Left hindlimb (tissue), 1 donor: ENCODE measurements at regions not wholly inside any gene's neighbourhood (a gene's known extent, or its start where the extent isn't known, plus 50 kb on each side); places are given as distances from the start of the nearest gene placed in this dataset.
A peak's percentile ranks its signal among the peaks of the same experiment; 100 is the strongest.

Experiments
- DNase-seq: peaks from one replicate; pipeline ENCODE4 v3.0.0-alpha.2; 2018

GRCh38 chr22:49583341-49583740 lies 244.3 kb downstream of the BRD1 start:
- peak; percentile 24 for DNase-seq

- no peak for DNase-seq
Measured at GRCh38 chr22:49582678-49583077, 245.0 kb downstream of the BRD1 start.

DNA sequence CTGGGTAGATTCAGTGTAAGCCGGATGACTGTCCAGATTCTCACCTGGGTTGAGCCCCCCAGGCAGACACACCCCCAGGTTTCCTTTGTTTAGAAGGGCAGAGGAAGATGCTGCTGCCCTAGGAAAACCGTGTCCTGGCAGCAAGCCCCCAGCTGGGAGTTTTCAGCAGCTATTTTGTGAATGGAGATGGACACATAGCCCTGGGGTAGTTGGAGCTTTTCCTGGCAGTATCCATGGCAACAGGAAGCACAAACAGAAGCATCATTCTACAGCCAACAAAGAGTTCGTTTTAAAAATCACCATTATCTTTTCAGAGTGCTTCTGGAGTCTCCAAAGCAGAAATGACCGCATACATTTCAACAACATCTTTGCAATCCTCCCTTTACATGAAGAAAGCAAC lies 245.5 kb downstream of the BRD1 start:
- peak; percentile 23 for DNase-seq

DNA sequence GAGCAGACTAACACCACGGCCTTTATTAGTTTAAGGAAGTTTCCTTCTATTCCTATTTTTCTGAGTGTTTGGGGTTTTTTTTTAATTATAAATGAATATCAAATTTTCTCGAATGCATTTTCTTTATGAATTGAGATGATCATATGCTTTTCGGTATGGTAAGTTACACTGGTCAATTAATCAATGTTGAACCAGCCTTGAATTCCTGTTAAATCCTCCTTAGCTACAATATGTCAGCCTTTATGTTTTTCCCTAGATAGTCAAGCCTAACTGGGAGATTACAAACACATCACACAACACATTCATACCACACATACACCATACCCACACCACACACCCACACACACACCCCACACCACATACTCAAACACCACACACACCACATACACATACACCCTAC lies 247.6 kb downstream of the BRD1 start:
- no peak for DNase-seq

- peak; percentile 17 for DNase-seq
Measured at GRCh38 chr22:49577168-49578060, 250.3 kb downstream of the BRD1 start.

DNA sequence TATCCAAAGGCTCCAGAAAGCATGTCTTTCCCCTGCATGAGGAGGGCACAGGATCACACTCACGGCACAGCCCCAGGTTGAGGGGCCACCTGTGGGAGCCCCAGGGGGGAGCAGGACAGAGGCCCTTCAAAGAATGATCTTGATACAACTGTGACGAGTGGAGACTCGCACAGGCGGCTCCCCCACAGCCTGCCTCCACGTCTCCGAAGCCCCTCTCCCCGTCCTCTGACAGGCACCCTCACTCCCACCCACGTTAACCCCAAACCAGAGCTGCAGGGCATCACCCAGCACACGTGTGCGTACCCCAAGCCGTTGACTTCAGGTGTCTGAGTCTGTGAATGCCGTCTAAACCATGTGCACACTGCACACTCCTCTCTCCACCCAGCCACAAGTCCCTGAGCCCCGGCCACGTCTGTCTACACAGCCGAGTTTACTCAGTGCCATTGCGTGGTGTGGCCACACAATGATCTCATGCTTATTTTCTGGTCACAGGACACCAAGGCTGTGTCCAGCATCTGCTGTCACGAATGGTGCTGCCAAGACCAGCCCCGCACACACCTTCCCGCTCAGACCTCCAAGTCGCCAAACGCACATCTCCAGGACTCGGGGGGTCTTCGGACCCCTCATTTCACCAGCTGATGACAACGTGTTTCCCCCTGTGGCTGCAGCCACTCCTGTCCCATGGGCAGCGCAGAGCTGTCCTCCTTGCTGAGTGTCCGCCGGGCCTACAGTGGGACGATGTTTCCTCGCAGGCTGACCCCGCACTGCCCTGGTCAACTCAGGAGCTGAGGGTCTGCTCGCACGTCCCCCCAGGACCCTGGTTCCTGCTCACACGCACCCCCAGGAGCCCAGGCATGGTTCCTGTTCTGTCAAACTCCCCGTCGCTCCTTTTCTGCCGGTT lies 251.2 kb downstream of the BRD1 start:
- DNase-seq = peak; percentile 23

DNA sequence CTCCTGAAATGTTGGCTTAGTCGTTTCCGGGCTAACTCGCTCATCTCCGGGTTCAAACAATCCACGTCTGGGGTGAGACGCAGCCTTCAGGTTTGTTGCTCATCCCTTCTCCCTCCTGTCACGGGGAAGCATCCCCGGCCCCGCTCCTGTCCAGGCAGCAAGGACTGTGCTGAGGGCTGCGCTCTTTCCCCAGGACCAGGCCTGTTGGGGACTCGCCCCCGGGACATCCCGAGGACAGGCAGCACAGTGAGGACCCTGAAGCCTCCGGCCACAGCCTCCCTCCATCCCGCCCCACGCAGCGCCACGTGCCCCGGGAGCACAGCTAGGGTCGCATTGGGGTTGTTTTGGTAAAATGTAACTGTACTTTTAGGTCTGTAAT lies 252.0 kb downstream of the BRD1 start:
- peak; percentile 5 for DNase-seq

DNA sequence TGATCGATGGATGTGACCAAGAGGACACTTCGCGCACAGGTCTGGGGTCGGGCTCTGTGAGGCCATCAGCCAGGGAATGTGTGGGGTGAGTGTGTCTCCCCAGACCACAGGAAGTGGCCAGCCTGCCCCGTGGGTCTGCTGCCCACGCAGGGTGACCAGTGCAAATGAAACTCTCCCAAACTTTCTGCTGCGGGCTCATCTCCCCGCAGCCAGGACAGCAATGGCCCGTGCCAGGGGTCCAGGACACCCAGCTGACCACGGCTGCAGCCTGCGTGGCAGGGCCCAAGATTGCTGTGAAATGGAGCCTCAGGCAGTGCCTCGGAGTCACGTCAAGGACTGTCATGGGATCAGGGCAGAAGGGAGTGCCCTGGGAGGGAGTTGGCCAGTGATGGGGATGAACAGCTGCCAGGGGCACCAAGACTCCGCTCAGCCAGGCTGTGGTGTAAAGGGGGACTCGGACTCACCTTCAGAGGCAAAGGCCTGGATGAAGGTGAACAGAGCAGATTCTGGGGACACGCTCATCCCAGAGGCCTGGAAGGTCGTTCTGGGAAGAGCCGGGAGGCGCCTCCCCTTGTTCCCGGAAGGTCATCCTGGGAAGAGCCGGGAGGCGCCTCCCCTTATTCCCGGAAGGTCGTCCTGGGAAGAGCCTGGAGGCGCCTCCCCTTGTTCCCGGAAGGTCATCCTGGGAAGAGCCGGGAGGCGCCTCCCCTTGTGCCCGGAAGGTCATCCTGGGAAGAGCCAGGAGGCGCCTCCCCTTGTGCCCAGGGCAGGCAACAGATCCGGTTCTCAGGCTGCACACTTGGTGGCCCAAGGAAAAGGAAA lies 252.6 kb downstream of the BRD1 start:
- DNase-seq = peak; percentile 18

DNA sequence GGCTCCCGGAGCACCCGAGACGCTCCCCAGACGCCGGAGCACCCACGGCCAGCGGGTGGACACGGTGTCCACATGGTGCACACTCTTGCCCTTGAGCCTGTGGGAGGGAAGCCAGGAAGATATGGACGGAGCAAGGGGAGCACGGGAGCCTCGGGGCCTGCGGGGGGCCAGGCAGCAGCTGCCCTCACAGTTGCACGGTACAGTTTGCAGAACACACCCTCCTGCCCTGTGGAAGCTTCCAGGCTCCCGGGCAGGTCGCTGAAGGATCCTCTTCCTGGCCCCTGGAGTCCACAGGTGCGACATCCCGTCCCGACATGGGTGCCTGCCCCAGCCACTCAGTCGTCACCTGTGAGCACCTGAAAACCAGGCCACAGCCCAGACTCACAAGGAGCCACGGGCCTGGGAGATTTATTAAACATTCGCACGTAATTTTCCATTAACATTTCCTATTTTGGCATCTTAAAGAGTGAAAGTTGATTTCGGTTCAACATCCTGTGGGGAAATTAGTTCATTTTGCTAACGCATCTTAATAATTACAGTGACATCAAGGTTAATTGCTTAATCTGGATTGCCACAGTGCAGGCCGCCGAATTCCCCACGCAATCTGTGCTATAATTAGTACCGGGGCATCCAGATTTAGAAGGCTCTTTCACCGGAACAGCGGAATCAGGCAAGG lies 253.3 kb downstream of the BRD1 start:
- peak; percentile 9 for DNase-seq

DNA sequence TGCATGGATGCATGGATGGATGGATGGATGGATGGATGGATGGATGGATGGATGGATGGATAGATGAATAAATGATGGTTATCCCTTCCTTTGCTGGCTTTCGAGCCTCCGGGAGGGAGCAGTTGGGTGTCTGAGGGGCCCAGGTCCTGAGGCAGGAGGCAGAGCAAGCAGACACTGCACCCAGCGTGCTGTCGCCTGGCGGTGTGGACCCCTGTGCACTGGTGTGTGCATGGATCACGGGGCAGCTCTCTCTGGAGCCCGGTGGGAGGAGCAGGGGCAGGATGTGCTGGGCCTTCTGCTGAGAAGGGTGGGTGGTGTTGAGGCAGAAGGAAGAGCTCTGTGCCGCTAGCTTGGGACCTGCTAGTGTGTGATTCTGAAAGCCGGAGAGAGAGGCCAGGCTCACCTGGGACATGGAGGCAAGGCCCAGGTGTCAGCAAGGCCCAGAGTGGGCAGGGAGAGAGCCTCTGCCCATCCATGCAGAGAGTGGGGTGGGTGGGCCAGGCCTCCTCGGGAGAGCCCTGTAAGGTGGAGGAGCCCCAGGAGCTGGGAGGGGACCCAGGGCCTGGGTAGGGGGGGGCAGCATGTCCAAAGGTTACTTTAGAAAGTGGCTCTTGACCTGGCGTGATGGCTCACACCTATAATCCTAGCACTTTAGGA lies 254.4 kb downstream of the BRD1 start:
- DNase-seq = peak; percentile 6

- DNase-seq = no peak
Measured at GRCh38 chr22:49571326-49571725, 256.3 kb downstream of the BRD1 start.

DNA sequence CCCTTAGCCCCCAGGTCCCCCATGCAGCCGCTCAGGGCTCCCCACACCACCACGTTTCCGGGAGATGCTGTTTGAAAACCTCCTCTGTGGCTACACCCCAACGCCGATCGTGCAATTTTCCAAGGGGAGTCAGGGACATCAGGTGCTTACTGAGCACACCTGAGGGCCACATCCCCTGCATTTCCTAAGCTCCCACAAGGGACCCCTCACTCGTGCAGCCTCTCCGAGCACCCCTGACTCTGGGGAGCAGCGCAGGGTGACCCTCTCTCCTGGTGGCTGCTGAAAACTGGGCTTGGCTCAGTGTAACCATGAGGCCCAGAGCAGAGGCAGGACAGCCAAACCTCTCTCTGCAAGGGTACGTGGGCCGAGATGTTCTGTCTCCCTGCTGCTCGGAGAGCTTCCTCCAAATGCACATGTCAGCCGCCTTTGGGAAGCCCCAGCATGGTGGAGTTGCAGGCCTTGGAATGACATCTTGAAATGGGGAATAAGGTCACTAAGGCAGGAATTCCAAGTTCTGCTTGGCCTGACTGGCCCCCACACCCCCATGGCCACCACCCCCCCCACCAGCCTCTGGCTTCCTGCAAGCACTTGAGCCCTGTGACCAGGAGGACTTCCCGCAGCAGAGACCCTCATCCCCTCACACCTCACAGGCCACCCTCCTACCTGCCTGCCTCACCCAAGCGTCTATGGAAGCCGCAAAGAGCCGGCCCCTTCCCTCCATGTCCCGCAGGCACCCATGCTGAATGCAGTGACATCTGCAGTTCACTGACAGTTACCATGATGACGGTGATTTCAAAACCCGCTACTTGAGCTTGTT lies 257.4 kb downstream of the BRD1 start:
- DNase-seq = peak; percentile 6

DNA sequence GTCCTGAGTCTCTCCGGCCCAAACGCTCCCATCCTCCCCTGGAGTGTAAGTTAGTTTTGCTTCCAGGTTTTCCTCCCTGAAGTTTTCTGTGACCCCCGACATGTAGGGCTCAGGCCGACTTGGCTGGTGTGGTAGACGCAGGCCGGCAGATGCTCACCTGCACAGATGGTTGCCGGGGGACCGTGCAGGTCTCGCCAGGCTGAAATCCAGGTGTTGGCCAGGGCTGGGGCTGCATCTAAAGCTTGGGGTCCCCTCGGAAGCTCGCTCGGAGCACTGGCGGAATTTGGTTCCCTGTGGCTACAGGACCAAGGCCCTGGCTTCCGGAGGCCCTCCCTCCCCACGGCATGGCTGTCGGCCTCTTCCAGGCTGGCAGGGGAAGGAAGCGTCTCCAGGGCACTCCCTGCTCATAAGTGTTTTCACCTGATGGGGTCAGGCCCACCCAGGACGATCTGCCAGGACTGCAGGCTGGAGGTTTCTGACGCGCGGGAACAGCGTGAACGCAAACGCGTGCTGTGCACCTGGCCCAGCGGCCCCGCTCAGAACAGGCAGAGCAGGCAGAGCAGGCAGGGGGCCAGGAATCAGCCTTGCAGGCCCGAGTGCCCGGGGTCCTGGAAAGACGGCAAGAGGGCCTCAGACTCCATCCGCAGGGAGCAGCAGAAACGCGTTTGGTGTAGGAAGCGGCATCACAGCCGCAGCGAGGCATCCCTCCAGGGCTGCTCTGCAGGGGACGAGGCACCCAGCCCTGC lies 258.2 kb downstream of the BRD1 start:
- peak; percentile 30 for DNase-seq

DNA sequence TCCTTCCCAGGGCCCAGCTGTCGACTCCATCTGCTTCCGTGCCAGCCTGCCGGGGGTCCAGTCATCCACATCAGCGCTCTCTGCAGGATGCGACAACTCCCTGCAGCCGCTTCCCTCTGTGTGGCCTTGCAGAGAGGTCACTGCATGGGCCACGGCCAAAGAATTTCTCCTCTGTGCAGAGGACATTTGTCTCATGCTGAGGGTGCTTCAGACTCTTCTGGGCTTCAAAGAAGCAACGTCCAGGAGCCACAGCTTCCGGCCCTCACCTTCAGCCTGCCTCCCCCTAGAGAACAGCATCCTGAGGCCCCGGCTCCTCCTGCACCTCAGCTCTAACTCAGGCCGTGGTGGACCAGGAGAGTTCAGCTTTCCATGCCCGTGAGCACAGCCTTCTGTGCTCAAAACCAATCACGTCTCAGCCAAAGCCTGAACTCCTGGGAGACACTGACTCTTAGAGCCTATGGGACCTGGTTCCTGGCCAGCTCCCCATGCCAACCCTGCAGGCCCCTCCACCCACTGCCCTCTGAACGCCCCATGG lies 258.9 kb downstream of the BRD1 start:
- DNase-seq = peak; percentile 13

DNA sequence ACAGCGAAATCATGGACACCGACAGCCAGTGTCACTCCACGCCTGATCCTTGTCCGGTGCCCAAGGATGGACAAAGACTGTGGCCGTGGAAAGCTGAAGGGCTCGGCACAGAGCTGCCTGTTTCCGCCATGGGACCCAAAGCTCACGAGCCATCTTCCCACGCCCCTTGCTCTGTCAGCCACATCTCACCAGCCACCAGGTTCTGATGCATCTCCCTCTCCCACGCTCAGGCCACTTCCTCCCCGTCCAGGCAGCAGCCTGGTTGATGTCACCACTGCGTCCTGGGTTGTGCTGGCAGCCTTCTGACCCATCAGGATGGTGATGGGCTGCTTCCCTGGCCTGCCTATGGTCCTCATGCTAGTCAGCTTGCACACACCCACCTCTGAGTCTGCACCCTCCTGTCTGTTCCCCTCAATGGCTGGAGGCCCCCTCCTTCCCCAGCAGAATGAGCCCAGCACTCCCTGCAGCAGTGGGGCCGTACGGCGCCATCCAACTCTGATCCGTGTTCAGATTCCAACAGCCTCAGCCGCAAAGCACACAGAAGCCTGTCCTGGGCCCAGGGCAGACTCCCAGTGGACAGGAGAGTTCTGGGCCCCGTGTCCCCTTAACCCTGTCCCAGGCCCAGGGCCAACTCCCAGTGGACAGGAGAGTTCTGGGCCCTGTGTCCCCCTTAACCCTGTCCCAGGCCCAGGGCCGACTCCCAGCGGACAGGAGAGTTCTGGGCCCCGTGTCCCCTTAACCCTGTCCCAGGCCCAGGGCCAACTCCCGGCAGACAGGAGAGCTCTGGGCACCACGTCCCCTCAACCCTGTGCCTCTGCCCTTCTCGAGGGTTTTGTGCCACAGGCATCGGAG lies 259.5 kb downstream of the BRD1 start:
- peak; percentile 17 for DNase-seq

- DNase-seq = no peak
Measured at GRCh38 chr22:49566693-49567092, 261.0 kb downstream of the BRD1 start.

- DNase-seq = no peak
Measured at GRCh38 chr22:49566141-49566541, 261.5 kb downstream of the BRD1 start.

- DNase-seq = no peak
Measured at GRCh38 chr22:49565516-49565855, 262.2 kb downstream of the BRD1 start.
